HG03558 (cell line): ENCODE measurements at regions not wholly inside any gene's neighbourhood (a gene's known extent, or its start where the extent isn't known, plus 50 kb on each side); places are given as distances from the start of the nearest gene placed in this dataset.
"Not testable (repeated sequence)": the region's sequence is repeated elsewhere in the genome, so short reads cannot be mapped to it uniquely, and the experiment has no call there.

ENCODE experiments used
- ATAC-seq: cut with Tn5 transposase; IDR thresholded peaks from one replicate; pipeline ENCODE4 v1.9.1; 2021; ENCODE audit warnings: moderate number of reproducible peaks; ENCODE audit not compliant: unreplicated experiment; ENCODE audit errors: extremely low read depth

DNA sequence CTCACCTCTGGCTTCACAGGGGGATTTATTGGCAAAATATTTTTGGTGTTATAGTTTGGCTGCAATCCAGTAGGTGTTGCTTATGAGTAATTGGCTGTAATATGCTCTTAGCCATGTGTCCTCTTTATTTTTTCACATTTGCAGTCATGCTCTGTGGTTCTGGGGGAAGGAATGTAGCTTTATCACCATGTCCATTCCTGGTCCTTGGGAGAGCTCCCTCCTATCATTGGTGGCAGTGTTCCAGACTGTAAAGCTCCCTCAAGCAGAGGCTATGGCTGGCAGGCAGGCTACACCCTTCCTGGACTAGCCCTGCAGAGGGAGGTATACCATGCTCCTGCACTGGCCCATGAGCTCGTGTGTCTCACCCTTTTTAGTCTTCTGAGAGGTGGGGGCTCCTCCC is 120.0 kb upstream of the FSIP2 start:
- no peak for ATAC-seq

DNA sequence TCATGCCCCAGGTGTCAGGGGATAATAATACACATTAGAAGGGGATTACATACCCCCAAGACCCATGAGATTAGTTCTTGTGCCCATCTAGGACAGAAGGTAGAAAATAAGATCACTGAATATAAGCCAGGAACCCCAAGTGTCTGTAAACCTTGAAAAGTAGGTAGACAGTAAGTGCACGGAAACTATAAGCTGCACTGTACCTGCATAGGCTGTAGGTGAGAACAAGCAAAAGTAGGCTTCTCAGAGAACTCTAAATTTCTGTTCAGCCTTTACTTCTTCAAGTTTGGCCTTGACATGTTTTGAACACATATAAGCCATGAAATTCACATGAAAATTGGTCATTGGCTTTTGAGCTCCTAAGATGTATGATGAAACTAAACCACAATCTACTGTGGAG is 113.0 kb upstream of the FSIP2 start:
- ATAC-seq: no peak

DNA sequence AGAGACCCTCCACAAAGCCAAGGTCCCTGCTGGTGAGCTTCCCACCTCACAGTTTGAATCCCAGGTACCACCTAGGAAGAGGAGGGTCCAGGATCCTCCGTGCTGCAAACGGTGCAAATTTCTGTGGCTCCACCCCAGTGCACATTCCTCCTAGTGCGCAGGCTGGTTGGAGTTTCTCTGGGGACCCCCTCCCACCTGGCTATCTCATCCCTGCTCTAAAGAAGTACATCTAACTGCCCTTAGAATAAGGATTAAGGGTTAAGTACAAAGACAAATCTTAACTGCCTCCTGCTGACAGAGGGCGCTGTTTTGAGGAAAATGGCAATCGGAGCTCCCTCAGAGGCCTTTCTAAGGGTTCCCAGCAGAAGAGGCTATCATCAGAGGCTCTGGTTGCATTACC is 109.6 kb upstream of the FSIP2 start:
- ATAC-seq: no peak

DNA sequence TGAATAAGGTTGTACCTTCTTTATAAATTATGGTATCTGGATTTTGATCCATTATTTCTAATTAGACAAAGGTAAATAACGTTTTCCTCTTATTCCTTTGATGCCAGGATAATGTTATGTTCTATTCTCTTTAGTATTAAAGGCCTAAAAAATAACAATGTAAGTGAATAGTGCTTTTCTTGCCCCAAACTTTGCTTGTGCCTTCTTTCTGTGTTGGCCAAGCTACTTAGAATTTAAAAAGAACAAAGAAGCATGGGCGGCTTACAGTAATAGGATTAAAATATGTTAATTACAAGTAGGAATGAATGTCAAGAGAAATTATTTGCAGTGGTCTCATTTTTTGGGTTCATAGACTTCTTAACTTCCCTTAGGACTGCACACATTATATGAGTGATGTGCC is 105.0 kb upstream of the FSIP2 start:
- ATAC-seq: no peak

DNA sequence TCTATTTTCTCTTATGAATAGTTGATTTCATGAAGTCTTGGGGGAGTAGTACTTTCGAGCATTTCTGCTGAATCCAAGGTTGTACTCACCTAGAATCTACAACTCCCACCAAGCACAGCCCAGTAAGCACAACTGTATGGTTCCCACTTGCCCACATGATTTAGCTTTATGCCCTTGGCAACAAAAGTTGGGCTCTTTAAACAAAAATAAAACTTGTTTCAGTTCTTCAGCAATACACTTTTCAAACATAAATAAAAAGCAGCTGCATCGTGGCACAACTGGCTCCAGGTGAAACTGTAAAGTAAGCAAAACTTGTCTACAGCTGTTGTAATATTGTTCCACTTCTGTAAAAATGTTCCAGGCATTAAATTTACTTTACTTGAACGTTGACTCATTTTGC is 99.8 kb upstream of the FSIP2 start:
- no peak for ATAC-seq

DNA sequence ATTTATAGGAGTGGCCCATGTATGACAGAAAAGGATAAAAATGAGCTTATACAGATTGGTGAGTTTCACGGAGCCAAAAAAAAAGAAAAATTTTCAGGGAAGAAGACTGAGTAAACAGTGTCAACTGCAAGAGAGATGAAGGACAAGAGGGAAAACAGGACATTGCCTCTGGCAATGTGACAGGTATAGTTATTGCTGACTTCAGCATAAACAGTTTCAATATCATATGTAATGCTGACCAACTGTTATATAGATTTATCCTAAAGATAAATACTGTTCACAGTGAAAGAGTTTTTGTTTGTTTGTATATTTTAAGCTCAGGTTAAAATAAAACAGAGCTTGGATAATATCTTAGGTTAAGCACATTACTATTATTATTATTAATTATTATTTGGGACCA is 98.0 kb upstream of the FSIP2 start:
- ATAC-seq: no peak

DNA sequence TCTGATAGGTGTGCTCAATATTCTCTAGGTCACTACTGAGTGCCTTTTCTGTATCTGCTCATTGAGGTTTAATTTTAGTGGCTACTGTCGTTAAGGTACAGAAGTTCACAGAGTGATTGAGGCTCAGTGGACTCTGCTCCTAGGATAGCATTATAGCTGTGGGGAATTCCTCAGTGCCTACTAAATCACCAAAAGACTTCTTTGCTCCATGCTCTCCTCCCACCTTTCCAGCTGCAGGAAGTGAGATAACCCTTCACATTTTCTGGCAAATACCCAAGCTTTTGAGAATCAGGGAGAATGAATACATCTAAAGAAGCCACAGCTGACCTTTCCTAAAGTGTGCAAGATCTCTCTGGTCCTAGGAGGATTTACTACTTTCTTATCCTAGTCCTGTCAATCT is 95.2 kb upstream of the FSIP2 start:
- ATAC-seq: no peak

DNA sequence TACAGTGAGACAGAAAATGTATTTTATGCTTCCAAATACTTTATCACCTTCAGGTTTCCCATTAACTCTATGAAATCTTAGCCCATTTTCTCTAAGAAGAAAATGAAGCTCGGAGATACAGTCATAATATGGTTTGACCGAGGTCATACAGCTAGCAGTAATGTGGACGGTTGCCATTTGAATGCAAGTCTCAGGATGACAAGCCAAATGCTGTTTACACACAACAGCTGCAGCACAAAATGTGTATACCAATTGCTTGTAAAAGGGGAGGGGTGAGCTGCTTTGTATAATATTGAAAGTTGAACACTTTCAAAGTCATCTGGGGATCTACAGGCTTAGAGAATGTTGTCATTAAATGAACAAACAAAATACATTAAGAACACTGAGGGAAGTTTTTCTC is 93.8 kb upstream of the FSIP2 start:
- peak; percentile 57 for ATAC-seq

DNA sequence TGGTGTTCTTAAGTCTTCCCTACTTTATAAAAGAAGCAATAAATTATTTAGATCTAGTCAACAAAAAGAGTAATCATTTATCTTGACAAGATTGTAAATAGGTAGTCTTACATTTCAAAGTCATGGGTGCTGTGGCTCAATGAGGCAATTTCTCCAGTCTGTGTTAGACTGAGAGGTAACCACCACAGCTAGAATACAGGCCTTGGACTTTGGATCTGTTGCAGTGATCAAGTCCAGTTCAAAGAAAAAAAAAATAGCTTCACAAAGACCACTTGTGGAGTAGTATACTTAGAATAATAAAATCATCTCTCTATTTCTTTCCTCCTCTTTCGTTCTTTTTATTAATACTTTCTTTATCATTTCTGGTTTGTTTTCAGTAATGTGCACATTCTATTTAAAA is 93.1 kb upstream of the FSIP2 start:
- no peak for ATAC-seq

DNA sequence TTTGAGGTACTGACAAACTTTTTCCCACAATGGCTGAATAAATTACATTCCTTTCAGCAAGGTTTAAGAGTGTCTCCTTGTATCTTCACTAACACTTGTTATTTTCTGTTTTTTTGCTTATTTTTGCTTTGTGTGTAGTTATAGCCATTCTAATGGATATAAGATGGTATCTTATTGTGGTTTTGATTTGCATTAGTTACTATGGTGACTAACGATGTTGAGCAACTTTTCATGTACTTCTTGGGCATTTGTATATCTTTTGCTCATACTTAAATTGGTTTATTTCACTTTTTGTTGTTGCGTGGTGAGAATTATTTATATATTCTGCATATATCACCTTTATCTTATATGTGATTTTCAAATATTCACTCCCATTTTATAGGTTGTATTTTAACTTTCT is 79.9 kb upstream of the FSIP2 start:
- no peak for ATAC-seq

DNA sequence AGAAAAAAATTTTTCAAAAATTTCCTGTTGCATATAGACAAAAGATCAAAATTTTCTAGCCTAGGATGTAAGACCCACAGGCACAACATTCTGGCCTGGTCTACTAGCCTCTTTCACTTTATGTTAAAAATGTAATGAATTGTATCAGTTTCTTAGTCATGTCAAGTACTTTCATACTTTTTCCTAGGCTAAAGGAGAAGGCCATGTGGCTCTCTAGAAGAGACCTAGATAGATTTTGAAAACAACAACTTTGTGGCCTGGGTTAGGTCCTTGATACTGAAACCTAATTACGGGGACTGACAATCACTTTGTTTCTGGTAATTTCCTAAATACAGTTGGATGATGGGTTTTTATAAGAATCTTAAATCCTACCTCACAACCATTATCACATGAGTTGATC is 74.8 kb upstream of the FSIP2 start:
- no peak for ATAC-seq

DNA sequence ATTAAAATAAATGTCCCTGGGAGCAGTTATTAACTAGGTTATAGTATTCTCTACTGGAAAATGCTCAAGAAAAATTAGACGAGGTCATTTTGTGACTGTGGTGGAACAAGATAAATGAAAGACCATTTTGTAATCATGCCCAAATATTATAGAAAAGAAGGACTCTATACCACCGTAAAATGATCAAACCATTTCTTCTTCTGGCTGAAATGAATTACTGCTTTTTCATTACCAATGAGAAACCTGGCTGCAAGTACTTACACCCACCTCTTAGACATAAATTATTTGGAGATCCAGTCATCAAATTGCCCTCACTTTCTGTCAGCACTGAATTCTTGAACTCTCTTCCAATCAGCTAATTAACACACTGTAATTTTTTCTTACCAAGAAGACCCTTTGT is 74.2 kb upstream of the FSIP2 start:
- ATAC-seq: no peak

DNA sequence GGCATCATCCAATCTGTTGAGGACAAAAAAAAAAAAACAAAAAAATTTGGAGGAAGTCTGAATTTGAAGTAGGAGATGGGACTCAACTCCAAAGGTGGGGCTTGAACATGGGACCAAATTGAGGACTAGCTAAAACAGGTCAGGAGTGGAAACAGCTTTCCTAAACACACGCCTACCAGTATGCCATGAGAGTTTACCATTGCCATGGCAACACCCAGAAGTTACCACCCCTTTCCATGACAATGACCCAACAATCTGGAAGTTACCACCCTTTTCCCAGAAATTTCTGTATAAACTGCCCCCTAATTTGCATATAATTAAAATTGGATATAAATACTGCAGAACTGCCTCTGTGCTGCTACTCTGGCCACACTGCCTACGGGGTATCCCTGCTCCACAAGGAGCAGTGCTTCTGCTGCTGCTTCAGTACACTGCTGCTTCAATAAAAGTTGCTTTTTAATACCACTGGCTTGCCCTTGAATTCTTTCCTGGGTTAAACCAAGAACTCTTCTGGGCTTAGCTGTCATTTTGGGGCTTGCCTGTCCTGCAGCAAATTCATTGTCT is 73.3 kb upstream of the FSIP2 start:
- no peak for ATAC-seq

DNA sequence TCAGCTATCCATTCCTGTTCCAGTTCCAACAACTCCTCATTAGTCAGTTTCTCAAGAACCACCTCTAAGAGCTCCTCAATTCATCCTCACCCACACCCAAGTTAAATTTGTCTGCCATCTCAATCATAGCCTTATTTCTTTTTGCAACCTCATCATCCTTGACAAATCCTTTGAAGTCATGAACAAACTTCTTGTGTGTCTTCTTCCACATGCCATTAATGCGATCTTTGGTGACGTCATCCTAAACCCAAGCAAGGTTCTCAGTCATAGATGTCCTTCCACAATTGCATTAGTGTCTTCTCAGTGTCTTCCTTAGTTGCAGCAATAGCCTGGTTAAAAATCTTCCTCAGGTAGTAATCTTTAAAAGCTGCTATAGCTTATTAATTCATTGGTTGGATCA is 71.2 kb upstream of the FSIP2 start:
- no peak for ATAC-seq

DNA sequence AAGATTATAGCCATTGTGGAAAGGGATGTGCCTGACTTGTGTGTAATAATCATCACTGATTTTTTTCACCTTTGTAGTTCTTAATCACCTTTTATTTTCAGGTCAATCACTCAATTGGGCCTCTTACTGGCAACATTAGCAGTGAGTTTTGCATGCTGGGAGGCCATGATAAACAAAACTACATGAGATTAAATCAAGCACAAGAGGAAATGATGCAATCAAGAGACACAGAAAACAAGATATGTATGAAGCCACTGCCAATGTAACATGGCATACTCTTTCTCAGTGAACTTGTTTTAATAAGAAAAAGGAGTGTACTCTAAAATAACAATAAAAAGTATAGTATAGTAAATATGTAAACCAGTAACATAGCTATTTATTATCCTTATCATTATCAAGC is 69.9 kb upstream of the FSIP2 start:
- no peak for ATAC-seq

DNA sequence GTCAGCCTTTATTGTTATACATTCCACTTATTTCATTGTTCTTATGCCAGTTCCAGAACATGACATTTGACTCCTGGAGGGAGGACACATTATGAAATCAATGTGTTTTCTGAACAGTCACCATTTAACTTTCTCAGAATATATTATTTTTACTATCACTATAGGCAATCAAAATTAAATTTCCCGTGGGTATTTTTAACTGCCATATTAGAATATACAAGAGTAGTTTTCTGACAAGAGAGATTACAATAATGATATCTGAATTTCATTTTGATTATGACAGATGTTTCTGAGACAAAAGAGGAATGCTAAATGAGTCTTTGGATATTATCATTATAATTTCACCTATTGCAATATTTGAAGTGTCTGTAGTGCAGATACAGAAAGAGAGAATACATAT is 64.4 kb upstream of the FSIP2 start:
- no peak for ATAC-seq

DNA sequence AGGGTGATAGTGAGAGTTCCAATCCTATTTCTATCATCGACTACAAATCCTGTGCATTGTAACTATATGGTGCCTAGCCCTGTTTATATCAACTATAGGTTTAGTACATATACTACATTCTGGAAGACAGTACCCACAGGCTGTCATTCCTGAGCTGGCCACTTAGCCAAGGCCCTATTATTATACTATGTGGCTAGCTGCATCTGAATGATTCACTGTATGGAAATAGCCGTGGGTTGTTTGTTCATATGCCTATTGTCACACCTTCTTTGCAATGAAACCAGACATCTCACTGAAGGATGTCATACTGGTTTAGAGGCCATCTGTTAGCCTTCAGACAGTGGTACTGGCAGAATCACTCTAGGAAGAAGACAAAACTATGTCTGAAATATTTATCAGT is 62.3 kb upstream of the FSIP2 start:
- no peak for ATAC-seq

DNA sequence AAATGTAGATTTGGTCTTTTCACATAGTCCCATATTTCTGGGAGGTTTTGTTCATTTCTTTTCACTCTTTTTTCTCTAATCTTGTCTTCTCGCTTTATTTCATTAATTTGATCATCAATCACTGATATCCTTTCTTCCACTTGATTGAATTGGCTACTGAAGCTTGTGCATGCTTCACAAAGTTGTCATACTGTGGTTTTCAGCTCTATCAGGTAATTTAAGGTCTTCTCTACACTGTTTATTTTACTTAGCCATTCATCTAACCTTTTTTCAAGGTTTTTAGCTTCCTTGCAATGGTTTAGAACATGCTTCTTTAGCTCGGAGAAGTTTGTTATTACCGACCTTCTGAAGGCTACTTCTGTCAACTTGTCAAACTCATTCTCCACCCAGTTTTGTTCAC is 51.6 kb upstream of the FSIP2 start:
- ATAC-seq: not testable (repeated sequence)

DNA sequence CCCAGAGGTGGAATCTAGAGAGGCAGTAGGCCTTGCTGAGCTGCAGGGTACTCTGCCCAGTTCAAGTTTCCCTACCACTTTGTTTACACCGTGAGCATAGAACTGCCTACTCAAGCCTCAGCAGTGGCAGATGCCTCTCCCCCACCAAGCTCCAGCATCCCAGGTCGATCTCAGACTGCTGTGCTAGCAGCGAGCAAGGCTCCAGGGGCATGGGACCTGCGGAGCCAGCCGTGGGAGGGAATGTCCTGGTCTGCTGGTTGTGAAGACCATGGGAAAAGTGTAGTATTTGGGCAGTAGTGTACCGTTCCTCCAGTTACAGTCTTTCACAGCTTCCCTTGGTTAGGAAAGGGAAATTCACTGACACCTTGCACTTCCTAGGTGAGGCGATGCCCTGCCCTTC is 50.6 kb upstream of the FSIP2 start:
- ATAC-seq: no peak
